HEK293T (cell line): ENCODE measurements at regions not wholly inside any gene's neighbourhood (a gene's known extent, or its start where the extent isn't known, plus 50 kb on each side); places are given as distances from the start of the nearest gene placed in this dataset.

ENCODE experiments used
- CTBP1 ChIP-seq: fragments of 450-650 bp; IDR thresholded peaks from 2 replicates; pipeline ENCODE4 v1.6.1; 2016; ENCODE audit warnings: borderline replicate concordance
- ZNF384 ChIP-seq: fragments of 450-650 bp; IDR thresholded peaks from 2 replicates; pipeline ENCODE4 v1.6.1; 2016

GRCh38 chr4:3352941-3353594 is 60.2 kb downstream of the RGS12 start:
- TF ChIP-seq ZNF384 (no peak), CTBP1 (no peak)
